BLaER1 treated with 17β-estradiol and CSF1 and Interleukin-3, amounts not matched to agents 10 nM and 100 nM (cell line): ENCODE measurements at regions not wholly inside any gene's neighbourhood (a gene's known extent, or its start where the extent isn't known, plus 50 kb on each side); places are given as distances from the start of the nearest gene placed in this dataset.

Experiments used
- H3K27ac ChIP-seq, 11 experiments: shearing (Covaris generic); formaldehyde crosslinking; 2 replicates each; pipeline ENCODE4 v1.8.1; 2022
- H3K27me3 ChIP-seq, 11 experiments: shearing (Covaris generic); formaldehyde crosslinking; 2 replicates each; pipeline ENCODE4 v1.8.1; 2022
- H3K36me3 ChIP-seq, 11 experiments: shearing (Covaris generic); formaldehyde crosslinking; 2 replicates each; pipeline ENCODE4 v1.8.1; 2022
- H3K4me1 ChIP-seq, 10 experiments: shearing (Covaris generic); formaldehyde crosslinking; 2 replicates each; pipeline ENCODE4 v1.8.1; 2022
- H3K4me2 ChIP-seq, 11 experiments: shearing (Covaris generic); formaldehyde crosslinking; 2 replicates each; pipeline ENCODE4 v1.8.1; 2022
- H3K4me3 ChIP-seq, 10 experiments: shearing (Covaris generic); formaldehyde crosslinking; 2 replicates each; pipeline ENCODE4 v1.8.1; 2022
- H3K9ac ChIP-seq, 11 experiments: shearing (Covaris generic); formaldehyde crosslinking; 2 replicates each; pipeline ENCODE4 v1.8.1; 2022
- H3K9me3 ChIP-seq, 11 experiments: shearing (Covaris generic); formaldehyde crosslinking; replicated peaks in 1 of 11; 2 replicates each; pipeline ENCODE4 v1.8.1; 2022
- H4K20me1 ChIP-seq, 11 experiments: shearing (Covaris generic); formaldehyde crosslinking; 2 replicates each; pipeline ENCODE4 v1.8.1; 2022
- Cebpa-rat ChIP-seq, 11 experiments: shearing (Covaris generic); IDR thresholded peaks; 2 replicates each; pipeline ENCODE4 v1.8.1; 2022

- no peak overlapping the region for H3K27ac ChIP-seq
- H3K4me3 ChIP-seq = no peak overlapping the region
- H3K27me3 ChIP-seq = no peaks in the 10 kb centered on the region
- no peak for TF ChIP-seq Cebpa-rat (IDR thresholded peaks at IDR 0.05)
- H3K9ac ChIP-seq = no peak overlapping the region
- H4K20me1 ChIP-seq = no peaks in the 10 kb centered on the region
- H3K9me3 ChIP-seq = peaks cover 9 to 20% (median 14%) of the 10 kb centered on the region in 11 experiments; a peak in 18 of 22 replicates
- peaks cover 15 to 27% (median 19%) of the 10 kb centered on the region in 10 experiments; a peak in 19 of 20 replicates for H3K4me1 ChIP-seq
- peak overlapping the region; percentile 18 to 71 (median 62); a peak in 18 of 22 replicates for H3K4me2 ChIP-seq
- H3K36me3 ChIP-seq = no peaks in the 10 kb centered on the region; a peak in 1 of 22 replicates
These were observed 62.2 kb upstream of the RGMA start for GRCh38 chr15:93150910-93151881.

GRCh38 chr15:93146601-93147000 is 57.6 kb upstream of the RGMA start:
- no peak for TF ChIP-seq Cebpa-rat (IDR thresholded peaks at IDR 0.05)
- Histone ChIP-seq H3K9me3 (peaks cover 0 to 8% (median 0%) of the 10 kb centered on the region in 11 experiments; a peak in 1 of 22 replicates), H3K4me1 (peaks cover 2 to 15% (median 10%) of the 10 kb centered on the region in 10 experiments; a peak in 18 of 20 replicates), H3K9ac (no peak overlapping the region), H3K36me3 (no peaks in the 10 kb centered on the region), H3K4me3 (no peak overlapping the region), H3K27me3 (no peaks in the 10 kb centered on the region), H3K4me2 (no peak overlapping the region), H4K20me1 (no peaks in the 10 kb centered on the region), H3K27ac (no peak overlapping the region)

GRCh38 chr15:93146196-93146595 is 57.2 kb upstream of the RGMA start:
- peaks cover 0 to 8% (median 0%) of the 10 kb centered on the region in 11 experiments; a peak in 1 of 22 replicates for H3K9me3 ChIP-seq
- H3K27ac ChIP-seq = no peak overlapping the region
- H3K4me1 ChIP-seq = peaks cover 0 to 17% (median 9%) of the 10 kb centered on the region in 10 experiments; a peak in 15 of 20 replicates
- no peaks in the 10 kb centered on the region for H3K36me3 ChIP-seq
- H3K27me3 ChIP-seq = no peaks in the 10 kb centered on the region
- H3K4me3 ChIP-seq = no peak overlapping the region
- H3K9ac ChIP-seq = no peak overlapping the region
- no peak for TF ChIP-seq Cebpa-rat (IDR thresholded peaks at IDR 0.05)
- no peaks in the 10 kb centered on the region for H4K20me1 ChIP-seq
- no peak overlapping the region for H3K4me2 ChIP-seq

GRCh38 chr15:93144463-93145236 is 55.6 kb upstream of the RGMA start:
- peaks cover 0 to 8% (median 0%) of the 10 kb centered on the region in 11 experiments; a peak in 1 of 22 replicates for H3K9me3 ChIP-seq
- no peaks in the 10 kb centered on the region for H3K36me3 ChIP-seq
- TF ChIP-seq Cebpa-rat (IDR thresholded peaks at IDR 0.05) = no peak
- H3K4me3 ChIP-seq = no peak overlapping the region
- peaks cover 0 to 19% (median 5%) of the 10 kb centered on the region in 10 experiments; a peak in 9 of 20 replicates for H3K4me1 ChIP-seq
- H3K4me2 ChIP-seq = no peak overlapping the region
- no peak overlapping the region for H3K9ac ChIP-seq
- no peaks in the 10 kb centered on the region for H4K20me1 ChIP-seq
- H3K27ac ChIP-seq = no peak overlapping the region
- no peaks in the 10 kb centered on the region for H3K27me3 ChIP-seq

- no peak overlapping the region for H3K27ac ChIP-seq
These were observed 54.2 kb upstream of the RGMA start for GRCh38 chr15:93143186-93143585.

GRCh38 chr15:93141371-93141794 is 52.4 kb upstream of the RGMA start:
- Histone ChIP-seq H3K4me2 (peak overlapping the region in 7 of 11 experiments; percentile 7 to 47 (median 23); a peak in 5 of 22 replicates), H3K4me3 (no peak overlapping the region), H3K4me1 (peaks cover 0 to 19% (median 5%) of the 10 kb centered on the region in 10 experiments; a peak in 9 of 20 replicates), H3K36me3 (no peaks in the 10 kb centered on the region), H3K9ac (no peak overlapping the region), H3K27me3 (no peaks in the 10 kb centered on the region), H3K9me3 (no peaks in the 10 kb centered on the region), H3K27ac (no peak overlapping the region), H4K20me1 (no peaks in the 10 kb centered on the region)
- no peak for TF ChIP-seq Cebpa-rat (IDR thresholded peaks at IDR 0.05)

More at GRCh38 chr15:93143186-93143585, 54.2 kb upstream of the RGMA start:
- Histone ChIP-seq H3K4me1 (peaks cover 0 to 19% (median 5%) of the 10 kb centered on the region in 10 experiments; a peak in 9 of 20 replicates), H3K27me3 (no peaks in the 10 kb centered on the region), H3K9ac (no peak overlapping the region), H3K36me3 (no peaks in the 10 kb centered on the region), H4K20me1 (no peaks in the 10 kb centered on the region), H3K4me2 (no peak overlapping the region), H3K4me3 (no peak overlapping the region), H3K9me3 (0 out of 22 replicates have a peak, but pooled peaks cover 0 to under 1% (median 0%) of the 10 kb centered on the region in 11 experiments)
- TF ChIP-seq Cebpa-rat (IDR thresholded peaks at IDR 0.05) = no peak

GRCh38 chr15:93139436-93139835 is 50.4 kb upstream of the RGMA start:
- H3K36me3 ChIP-seq = no peaks in the 10 kb centered on the region
- H3K9ac ChIP-seq = no peak overlapping the region
- TF ChIP-seq Cebpa-rat (IDR thresholded peaks at IDR 0.05) = no peak
- peaks cover 0 to 19% (median 11%) of the 10 kb centered on the region in 10 experiments; a peak in 14 of 20 replicates for H3K4me1 ChIP-seq
- H3K9me3 ChIP-seq = no peaks in the 10 kb centered on the region
- no peaks in the 10 kb centered on the region for H3K27me3 ChIP-seq
- H4K20me1 ChIP-seq = no peaks in the 10 kb centered on the region
- no peak overlapping the region for H3K4me3 ChIP-seq
- no peak overlapping the region for H3K27ac ChIP-seq
- no peak overlapping the region for H3K4me2 ChIP-seq

- H3K4me1 ChIP-seq = peaks cover 0 to 22% (median 13%) of the 10 kb centered on the region in 10 experiments; a peak in 14 of 20 replicates
- no peak overlapping the region for H3K4me2 ChIP-seq
- no peak overlapping the region for H3K27ac ChIP-seq
- no peaks in the 10 kb centered on the region for H3K36me3 ChIP-seq
- H3K4me3 ChIP-seq = no peak overlapping the region
- H3K9me3 ChIP-seq = no peaks in the 10 kb centered on the region
- H4K20me1 ChIP-seq = no peaks in the 10 kb centered on the region
- no peak overlapping the region for H3K9ac ChIP-seq
- TF ChIP-seq Cebpa-rat (IDR thresholded peaks at IDR 0.05) = no peak
- H3K27me3 ChIP-seq = no peaks in the 10 kb centered on the region
These were observed 49.8 kb upstream of the RGMA start for GRCh38 chr15:93138681-93139250.
